ENCODE measurements at regions not wholly inside any gene's neighbourhood (a gene's known extent, or its start where the extent isn't known, plus 50 kb on each side); places are given as distances from the start of the nearest gene placed in this dataset.
"Not testable (repeated sequence)": the region's sequence is repeated elsewhere in the genome, so short reads cannot be mapped to it uniquely, and the experiment has no call there.

- TF ChIP-seq FOXA1 (IDR thresholded peaks at IDR 0.05); CTCF (IDR thresholded peaks at IDR 0.05; ENCODE audit: low read depth, low read length, missing input control); EGR1 (IDR thresholded peaks at IDR 0.05; ENCODE audit: low read depth in 2 of 2); GABPA (IDR thresholded peaks at IDR 0.05 in 1 of 2, conservative IDR thresholded peaks at IDR 0.05 in 1 of 2); ATF3 (IDR thresholded peaks at IDR 0.05); RAD21 (IDR thresholded peaks at IDR 0.05): not testable (repeated sequence)
Observed at GRCh38 chr10:22771631-22772030, 57.3 kb upstream of the PIP4K2A start.
